ENCODE measurements at regions not wholly inside any gene's neighbourhood (a gene's known extent, or its start where the extent isn't known, plus 50 kb on each side); places are given as distances from the start of the nearest gene placed in this dataset.

DNA sequence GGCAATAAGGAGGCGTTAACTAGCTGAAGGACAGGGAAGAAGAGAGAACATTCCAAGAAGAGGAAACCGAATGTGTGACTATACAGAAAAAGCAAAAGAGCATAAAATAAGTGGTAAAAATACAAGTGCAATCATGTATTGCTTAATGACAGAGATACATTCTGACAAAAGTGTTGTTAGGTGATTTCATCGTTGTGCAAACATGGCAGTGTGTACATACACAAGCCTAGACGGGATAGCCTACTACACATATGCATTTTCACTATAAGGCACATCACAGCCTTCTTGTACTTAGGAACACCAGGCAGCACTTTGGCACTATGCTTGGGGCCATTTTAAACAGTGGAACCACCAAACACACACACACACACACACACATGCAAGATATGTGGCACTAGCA lies 299.3 kb downstream of the BCAT1 start:
- TF ChIP-seq, protein P1, sequence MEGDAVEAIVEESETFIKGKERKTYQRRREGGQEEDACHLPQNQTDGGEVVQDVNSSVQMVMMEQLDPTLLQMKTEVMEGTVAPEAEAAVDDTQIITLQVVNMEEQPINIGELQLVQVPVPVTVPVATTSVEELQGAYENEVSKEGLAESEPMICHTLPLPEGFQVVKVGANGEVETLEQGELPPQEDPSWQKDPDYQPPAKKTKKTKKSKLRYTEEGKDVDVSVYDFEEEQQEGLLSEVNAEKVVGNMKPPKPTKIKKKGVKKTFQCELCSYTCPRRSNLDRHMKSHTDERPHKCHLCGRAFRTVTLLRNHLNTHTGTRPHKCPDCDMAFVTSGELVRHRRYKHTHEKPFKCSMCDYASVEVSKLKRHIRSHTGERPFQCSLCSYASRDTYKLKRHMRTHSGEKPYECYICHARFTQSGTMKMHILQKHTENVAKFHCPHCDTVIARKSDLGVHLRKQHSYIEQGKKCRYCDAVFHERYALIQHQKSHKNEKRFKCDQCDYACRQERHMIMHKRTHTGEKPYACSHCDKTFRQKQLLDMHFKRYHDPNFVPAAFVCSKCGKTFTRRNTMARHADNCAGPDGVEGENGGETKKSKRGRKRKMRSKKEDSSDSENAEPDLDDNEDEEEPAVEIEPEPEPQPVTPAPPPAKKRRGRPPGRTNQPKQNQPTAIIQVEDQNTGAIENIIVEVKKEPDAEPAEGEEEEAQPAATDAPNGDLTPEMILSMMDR (IDR thresholded peaks at IDR 0.05; ENCODE audit: low read length): no peak
- no peak for TF ChIP-seq EZH2 (IDR thresholded peaks at IDR 0.05; ENCODE audit: borderline replicate concordance, low read length)
